ENCODE measurements at regions not wholly inside any gene's neighbourhood (a gene's known extent, or its start where the extent isn't known, plus 50 kb on each side); places are given as distances from the start of the nearest gene placed in this dataset.

GRCh38 chr17:71024969-71025368 lies 855.6 kb downstream of the KCNJ2 start:
- TF ChIP-seq CTCF (conservative IDR thresholded peaks at IDR 0.05; ENCODE audit: low read depth, low read length) (no peak), POLR2A (IDR thresholded peaks at IDR 0.05; ENCODE audit: low read depth, low read length) (no peak), RCOR1 (IDR thresholded peaks at IDR 0.05; ENCODE audit: insufficient replicate concordance, low read length) (no peak), BHLHE40 (IDR thresholded peaks at IDR 0.05; ENCODE audit: low read depth, low read length) (no peak), RFX5 (IDR thresholded peaks at IDR 0.05; ENCODE audit: low read depth, low read length) (no peak)

All from IMR-90 (cell line).